HAP-1 (cell line): ENCODE measurements at regions not wholly inside any gene's neighbourhood (a gene's known extent, or its start where the extent isn't known, plus 50 kb on each side); places are given as distances from the start of the nearest gene placed in this dataset.

ENCODE experiments used
- DNase-seq, 2 experiments: peaks; one replicate each; pipeline ENCODE4 v3.0.0-alpha.2; 2016 to 2020; ENCODE audit warnings: low spot score in 2 of 2
- H3K27me3 ChIP-seq: fragments of 250-450 bp; sonication (Bioruptor Pico); 2 replicates; pipeline ENCODE4 v1.5.1; 2020; ENCODE audit warnings: low read depth, mild to moderate bottlenecking, moderate library complexity
- H3K36me3 ChIP-seq: fragments of 250-450 bp; sonication (Bioruptor Pico); replicated peaks from 2 replicates; pipeline ENCODE4 v1.5.1; 2020; ENCODE audit warnings: mild to moderate bottlenecking
- H3K4me1 ChIP-seq: fragments of 250-450 bp; sonication (Bioruptor Pico); 2 replicates; pipeline ENCODE4 v1.5.1; 2020; ENCODE audit warnings: mild to moderate bottlenecking
- H3K4me3 ChIP-seq: fragments of 250-450 bp; sonication (Bioruptor Pico); 2 replicates; pipeline ENCODE4 v1.5.1; 2020; ENCODE audit warnings: mild to moderate bottlenecking, moderate library complexity
- H3K9me3 ChIP-seq: fragments of 250-450 bp; sonication (Bioruptor Pico); 2 replicates; pipeline ENCODE4 v1.5.1; 2020; ENCODE audit warnings: mild to moderate bottlenecking, moderate library complexity
- in situ Hi-C: fragments of 300-500 bp; cut with MboI; formaldehyde crosslinking; loops from 3 replicates; pipeline ENCODE4 v1.14.3; 2020; ENCODE audit warnings: low sequenced_read_pairs, inconsistent platforms, mixed read lengths

DNA sequence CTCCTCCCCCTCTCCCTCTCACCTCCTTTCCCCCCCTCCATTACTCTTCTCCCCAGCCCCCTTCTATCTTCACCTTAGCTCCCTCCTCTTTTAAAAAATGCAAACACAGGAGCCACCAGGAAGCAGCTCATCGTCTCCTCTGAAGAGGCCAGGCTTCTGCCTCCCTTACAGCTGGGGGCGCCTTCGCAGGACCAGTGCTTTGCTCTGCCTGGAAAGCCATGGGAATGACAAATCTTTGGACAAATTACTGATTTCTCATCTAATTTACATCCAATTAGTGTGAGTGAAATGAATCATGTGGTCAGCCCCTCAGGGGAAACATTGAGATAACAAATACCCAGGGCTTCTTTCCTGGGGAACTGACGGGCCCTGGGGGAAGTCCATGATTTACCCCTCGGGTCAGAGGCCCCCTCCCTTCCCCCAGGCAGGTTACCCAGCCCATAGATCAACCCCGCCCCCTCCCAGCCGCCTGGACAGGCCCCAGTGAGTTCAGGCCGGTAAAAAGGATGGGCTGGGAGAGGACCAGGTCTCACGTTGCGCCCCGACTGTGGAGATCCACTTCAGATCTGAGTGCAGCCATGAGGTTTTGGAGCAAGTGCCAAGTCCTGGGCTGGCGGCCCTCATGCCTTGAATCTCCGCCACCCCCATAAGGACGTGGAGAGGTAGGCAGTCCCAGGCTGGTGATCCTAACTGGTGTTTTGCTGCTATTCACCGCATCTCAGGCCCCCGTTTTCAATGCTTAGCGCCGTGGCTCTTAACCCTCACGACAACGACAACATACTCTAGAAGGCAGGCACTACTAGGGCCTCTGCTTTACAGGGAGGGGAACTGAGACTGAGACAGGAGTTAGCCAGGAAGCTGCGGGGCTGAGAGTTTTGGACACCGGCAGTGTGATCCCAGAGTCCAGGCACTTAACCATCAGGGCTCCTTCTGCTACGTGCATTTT, 300.8 kb downstream of the RRAGC start:
- DNase-seq: no peak
- H3K4me1 ChIP-seq: no peaks in the 10 kb centered on the region
- no peaks in the 10 kb centered on the region for H3K9me3 ChIP-seq
- in situ Hi-C loops: no loop called here
- H3K4me3 ChIP-seq: no peak overlapping the region
- H3K36me3 ChIP-seq: no peaks in the 10 kb centered on the region
- H3K27me3 ChIP-seq: peaks cover 5% of the 10 kb centered on the region

DNA sequence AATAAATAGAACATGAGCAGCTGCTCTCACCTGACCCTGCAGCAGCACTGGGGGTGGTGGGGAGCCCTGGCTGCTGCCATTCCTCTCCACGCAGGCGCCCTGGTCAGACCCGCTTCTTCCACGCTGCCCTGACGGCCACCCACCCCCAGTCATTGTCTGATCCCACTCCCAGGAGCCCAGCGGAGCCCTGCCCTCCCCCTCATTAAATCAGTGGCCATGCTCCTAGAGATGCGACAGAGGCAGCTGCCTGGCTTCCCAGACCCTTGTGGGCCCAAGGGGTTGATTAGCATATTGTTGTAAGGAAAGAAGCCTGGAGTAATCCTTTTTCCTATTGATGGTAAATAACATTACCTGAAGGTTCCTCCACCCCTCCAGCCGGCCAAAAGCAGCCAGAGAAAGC, 301.5 kb downstream of the RRAGC start:
- Histone ChIP-seq H3K4me1 (no peaks in the 10 kb centered on the region), H3K36me3 (no peaks in the 10 kb centered on the region), H3K27me3 (no peaks in the 10 kb centered on the region; the same call in none of the 2 replicates), H3K4me3 (no peak overlapping the region), H3K9me3 (no peaks in the 10 kb centered on the region)
- in situ Hi-C loops: no loop called here
- no peak for DNase-seq

DNA sequence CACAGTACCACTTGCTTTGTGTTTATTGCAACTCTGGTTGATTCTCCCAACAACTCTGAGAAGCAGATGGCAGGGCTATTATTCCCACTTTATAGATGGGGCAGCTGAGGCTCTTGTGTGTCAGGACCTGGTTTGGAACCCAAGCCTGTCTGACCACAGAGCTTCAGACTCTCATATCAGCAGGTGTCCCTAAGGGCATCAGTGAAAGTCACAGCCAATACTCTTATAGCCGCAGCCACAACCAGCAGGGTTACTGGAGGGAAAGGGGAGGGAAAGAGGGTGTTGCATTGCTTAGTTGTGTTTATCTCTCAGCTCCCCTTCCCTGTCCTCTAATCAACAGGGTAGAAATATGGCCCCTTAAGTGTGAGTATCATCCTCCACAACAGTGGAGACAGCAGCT, 304.0 kb downstream of the RRAGC start:
- no peaks in the 10 kb centered on the region for H3K9me3 ChIP-seq
- peaks cover 5% of the 10 kb centered on the region; the same call in 1 of the 2 replicates for H3K27me3 ChIP-seq
- in situ Hi-C loops: no loop called here
- no peak overlapping the region for H3K4me3 ChIP-seq
- H3K36me3 ChIP-seq: no peaks in the 10 kb centered on the region
- H3K4me1 ChIP-seq: no peaks in the 10 kb centered on the region
- no peak for DNase-seq

DNA sequence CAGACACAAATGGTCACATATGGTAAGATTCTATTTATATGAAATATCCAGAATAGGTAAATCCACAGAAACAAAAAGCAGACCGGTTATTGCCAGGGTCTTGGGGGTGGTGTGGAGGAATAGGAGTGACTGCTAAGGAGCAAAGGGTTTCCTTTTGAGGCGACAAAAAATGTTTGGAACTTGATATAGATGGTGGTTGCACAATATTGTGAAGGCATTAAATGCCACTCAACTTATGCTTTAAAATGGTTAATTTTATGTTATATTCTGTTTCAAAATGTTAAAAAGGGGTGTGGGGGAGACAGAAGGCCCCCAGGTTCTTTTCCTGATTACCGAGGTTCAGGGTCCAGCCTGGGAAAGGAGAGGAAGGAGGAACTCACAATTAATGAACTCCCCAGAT, 304.4 kb downstream of the RRAGC start:
- Histone ChIP-seq H3K9me3 (no peaks in the 10 kb centered on the region), H3K36me3 (no peaks in the 10 kb centered on the region), H3K4me1 (no peaks in the 10 kb centered on the region), H3K4me3 (no peak overlapping the region), H3K27me3 (peaks cover 5% of the 10 kb centered on the region; the same call in 1 of the 2 replicates)
- in situ Hi-C loops: no loop called here
- DNase-seq: no peak

DNA sequence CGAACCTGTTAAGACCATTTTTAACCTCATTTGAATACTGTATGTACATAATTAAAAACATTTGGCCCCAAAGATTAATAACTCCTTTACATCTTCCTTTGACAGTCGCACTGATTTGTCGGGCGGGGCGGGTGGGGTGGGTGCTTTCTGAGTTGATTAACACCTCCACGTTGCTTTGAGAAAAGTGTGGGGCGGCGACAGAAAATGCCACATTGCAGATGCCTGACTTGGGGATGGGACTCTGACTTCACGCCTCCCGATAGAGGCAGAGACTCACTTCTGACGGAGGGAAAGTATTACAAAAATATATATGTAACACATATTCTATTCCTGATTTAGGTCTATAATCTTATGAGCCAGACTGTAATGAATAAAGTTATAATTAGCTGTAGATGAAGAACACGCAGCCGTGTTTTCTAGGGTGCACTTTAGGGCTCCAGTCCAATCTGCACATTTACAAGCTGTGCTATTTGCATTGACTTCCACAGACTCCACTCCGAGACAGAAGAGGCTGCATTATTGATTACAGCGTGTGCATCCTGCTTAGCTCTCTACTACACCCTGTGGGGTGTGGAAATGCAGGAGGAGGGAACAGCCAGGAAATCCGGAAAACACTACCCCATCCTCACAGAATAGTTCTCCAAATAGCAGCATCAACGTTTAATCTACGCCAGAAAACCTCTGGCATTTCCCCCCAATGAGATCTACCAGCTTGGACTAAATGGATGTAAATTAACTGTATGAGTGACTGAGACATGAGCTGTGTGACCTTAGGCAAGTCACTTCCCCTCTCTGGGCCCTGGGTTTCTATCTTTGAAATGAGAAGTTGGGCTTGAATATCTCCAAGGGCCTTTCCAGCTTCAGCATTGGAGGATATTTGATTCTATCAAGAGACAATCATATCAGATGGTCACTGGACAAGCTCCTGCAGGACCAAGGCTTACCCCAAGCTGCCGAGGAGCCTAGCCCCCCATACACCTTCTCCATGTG, 308.0 kb downstream of the RRAGC start:
- no peaks in the 10 kb centered on the region for H3K36me3 ChIP-seq
- peaks cover 5% of the 10 kb centered on the region; the same call in 1 of the 2 replicates for H3K27me3 ChIP-seq
- in situ Hi-C loops: no loop called here
- no peak overlapping the region for H3K4me3 ChIP-seq
- H3K4me1 ChIP-seq: no peaks in the 10 kb centered on the region
- no peak for DNase-seq
- H3K9me3 ChIP-seq: no peaks in the 10 kb centered on the region

DNA sequence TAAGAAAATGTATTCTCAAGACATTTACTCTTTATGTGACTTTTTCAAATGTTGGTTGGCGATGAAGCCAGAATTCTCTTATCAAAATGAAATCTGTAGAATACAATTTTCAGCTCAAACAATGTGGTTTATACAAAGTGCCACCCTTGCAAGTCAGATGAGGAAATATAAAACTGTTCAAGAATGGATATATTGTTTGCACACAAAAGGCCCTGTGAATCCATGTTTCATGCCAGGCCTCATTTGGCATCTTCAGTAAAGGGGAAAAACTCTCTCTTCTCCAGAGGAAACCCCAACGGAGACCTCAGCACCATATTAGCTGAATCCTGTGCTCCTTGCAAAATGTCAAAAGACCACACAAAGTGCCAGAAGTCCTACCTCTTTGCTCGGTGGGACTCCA, 310.4 kb downstream of the RRAGC start:
- Histone ChIP-seq H3K4me3 (no peak overlapping the region), H3K9me3 (no peaks in the 10 kb centered on the region), H3K27me3 (peaks cover 5% of the 10 kb centered on the region; the same call in 1 of the 2 replicates), H3K36me3 (no peaks in the 10 kb centered on the region), H3K4me1 (no peaks in the 10 kb centered on the region)
- no peak for DNase-seq
- in situ Hi-C loops: no loop called here

DNA sequence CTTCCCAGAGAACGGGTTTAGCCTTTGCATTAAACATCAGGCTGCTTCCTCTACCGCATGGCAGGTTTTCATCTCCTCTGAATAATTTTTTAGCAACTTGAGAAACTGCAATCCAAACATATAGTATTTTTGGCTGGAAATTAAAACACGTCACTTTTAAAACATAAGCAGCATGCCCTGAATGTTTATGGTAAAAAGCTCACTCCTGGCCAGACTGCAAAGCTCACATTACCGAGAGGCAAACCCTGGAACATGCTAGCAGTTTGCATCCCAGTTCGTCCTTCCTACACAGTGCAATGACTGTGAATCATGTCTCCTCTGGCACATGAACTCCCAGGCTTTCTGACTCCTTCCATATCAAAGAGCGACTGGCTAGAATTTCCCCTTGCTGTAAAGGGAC, 312.3 kb downstream of the RRAGC start:
- H3K4me1 ChIP-seq: no peaks in the 10 kb centered on the region
- DNase-seq: no peak
- H3K4me3 ChIP-seq: no peak overlapping the region
- H3K27me3 ChIP-seq: peaks cover under 1% of the 10 kb centered on the region; the same call in 1 of the 2 replicates
- in situ Hi-C loops: no loop called here
- H3K36me3 ChIP-seq: no peaks in the 10 kb centered on the region
- H3K9me3 ChIP-seq: no peaks in the 10 kb centered on the region

DNA sequence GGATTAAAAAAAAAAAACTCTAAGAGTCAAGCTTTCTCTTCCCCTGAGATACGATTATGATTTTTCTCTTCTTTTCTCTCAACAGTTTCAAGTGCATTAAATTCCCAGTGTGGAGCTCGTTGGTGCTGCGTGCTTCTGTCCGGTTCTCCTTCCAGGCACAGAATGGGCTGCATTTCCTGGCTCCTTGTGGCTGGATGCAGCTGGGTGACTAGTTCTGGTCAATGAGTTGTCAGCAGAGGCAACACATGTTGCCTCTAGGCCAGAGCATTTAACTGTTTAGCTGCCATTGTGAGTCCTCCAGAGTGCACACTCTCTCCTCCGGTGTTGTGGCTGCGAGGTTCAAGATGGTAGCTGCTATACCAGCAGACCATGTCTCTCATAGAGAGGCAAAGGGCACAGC, 312.9 kb downstream of the RRAGC start:
- Histone ChIP-seq H3K4me3 (no peak overlapping the region), H3K4me1 (no peaks in the 10 kb centered on the region), H3K36me3 (no peaks in the 10 kb centered on the region), H3K9me3 (no peaks in the 10 kb centered on the region), H3K27me3 (no peaks in the 10 kb centered on the region; the same call in 1 of the 2 replicates)
- DNase-seq: no peak
- in situ Hi-C loops: no loop called here

DNA sequence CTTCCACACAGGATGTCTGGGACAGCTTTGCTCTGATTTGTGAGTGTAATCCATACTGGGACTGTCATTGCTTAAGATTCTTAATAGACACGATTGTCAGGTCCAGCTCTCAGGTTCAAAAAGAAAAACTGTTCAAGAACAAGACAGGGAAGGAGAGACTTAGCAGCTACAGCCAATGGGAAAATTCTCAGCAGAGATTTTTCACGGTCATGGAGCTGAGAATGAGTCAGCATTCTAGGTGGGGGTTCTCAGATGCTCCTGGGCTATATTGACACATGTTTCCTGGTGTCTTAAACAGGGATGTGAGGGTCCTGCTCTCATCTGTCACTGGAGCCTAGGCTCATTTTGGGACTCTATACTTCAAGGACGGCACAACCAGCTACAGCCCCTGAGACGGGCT, 318.3 kb downstream of the RRAGC start:
- H3K9me3 ChIP-seq: no peaks in the 10 kb centered on the region
- no peak for DNase-seq
- no peaks in the 10 kb centered on the region; the same call in 1 of the 2 replicates for H3K27me3 ChIP-seq
- in situ Hi-C loops: no loop called here
- no peak overlapping the region for H3K4me3 ChIP-seq
- H3K4me1 ChIP-seq: 0 out of 2 replicates have a peak, but pooled peaks cover 4% of the 10 kb centered on the region
- no peaks in the 10 kb centered on the region for H3K36me3 ChIP-seq

DNA sequence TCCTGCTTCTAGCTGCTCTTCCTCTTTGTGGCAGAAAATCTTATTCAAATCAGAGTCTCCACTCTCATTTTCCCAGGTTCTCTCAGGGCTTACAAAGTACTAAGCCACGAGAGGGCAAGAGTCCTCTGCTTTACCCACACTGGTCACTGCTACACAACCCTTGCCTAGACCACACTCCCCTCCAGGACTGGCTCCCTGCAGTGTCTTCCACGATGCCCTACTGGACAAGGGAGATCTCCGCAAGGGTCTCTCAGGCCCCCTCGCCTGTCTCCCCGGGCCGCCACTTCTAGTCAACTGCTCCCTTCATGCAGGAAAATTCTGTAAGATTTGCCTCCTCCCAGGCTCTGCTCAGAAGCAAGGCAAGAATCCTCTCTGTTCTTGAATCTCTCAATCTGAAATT, 319.6 kb downstream of the RRAGC start:
- DNase-seq: no peak
- Histone ChIP-seq H3K27me3 (no peaks in the 10 kb centered on the region), H3K4me3 (no peak overlapping the region), H3K4me1 (0 out of 2 replicates have a peak, but pooled peaks cover 4% of the 10 kb centered on the region), H3K9me3 (no peaks in the 10 kb centered on the region), H3K36me3 (no peaks in the 10 kb centered on the region)
- in situ Hi-C loops: no loop called here

DNA sequence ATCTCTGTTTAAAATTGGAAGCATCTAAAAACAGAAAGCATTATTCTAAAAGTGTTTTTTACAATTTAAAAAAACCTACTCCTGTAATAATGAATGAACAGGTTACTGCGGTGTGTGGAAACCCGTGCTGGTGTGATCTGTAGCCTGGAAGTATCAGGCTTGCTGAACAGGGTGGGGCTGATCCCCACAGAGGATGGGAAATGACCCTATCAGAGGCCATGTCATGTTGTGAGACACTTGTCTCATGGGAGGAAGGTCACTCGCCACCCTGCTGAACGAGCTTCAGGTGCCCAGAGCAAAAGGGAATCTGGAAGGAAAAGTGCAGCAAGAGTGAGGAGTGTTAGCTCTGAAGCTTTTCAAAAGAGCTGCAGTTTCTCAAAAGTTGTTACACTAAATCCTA, 320.7 kb downstream of the RRAGC start:
- in situ Hi-C loops: no loop called here
- Histone ChIP-seq H3K4me1 (0 out of 2 replicates have a peak, but pooled peaks cover 4% of the 10 kb centered on the region), H3K36me3 (no peaks in the 10 kb centered on the region), H3K27me3 (peaks cover 1% of the 10 kb centered on the region), H3K9me3 (no peaks in the 10 kb centered on the region), H3K4me3 (no peak overlapping the region)
- DNase-seq: no peak

DNA sequence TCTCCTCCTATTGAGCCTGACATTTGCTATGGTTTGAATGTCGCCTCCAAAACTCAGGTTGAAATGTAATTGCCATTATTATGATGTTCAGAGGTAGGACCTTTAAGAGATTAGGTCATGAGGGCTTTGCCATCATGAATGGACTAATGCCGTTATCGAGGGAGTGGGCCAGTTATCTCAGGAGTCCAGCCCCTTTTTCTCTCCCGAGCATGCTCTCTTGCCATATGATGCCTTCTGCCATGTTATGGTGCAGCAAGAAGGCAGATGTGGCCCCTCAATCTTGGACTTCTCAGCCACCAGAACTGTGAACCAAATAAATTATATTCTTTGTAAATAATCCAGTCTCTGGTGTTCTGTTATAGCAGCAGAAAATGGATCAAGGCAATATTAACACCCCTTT, 323.5 kb downstream of the RRAGC start:
- Histone ChIP-seq H3K4me3 (no peak overlapping the region), H3K9me3 (no peaks in the 10 kb centered on the region), H3K36me3 (no peaks in the 10 kb centered on the region), H3K4me1 (0 out of 2 replicates have a peak, but pooled peaks cover 4% of the 10 kb centered on the region), H3K27me3 (peaks cover 6% of the 10 kb centered on the region)
- no peak for DNase-seq
- in situ Hi-C loops: no loop called here

DNA sequence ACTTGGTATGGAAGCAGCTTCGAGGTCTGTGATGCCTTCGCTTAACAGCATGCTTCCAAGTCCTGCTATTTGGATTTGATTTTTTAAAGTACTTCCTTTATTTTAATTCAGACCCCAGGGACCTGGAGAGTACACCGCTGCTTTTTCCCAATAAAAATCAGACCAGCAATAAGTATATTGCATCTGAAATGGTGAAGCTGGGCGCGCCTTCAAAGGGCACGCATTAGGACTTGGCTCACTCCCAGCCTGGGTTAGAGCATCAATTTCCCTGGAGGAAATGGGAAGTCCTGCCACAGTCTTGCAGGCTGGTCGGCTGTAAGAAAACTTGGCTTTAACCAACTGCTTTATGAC, 325.1 kb downstream of the RRAGC start:
- peaks cover 6% of the 10 kb centered on the region for H3K27me3 ChIP-seq
- no peaks in the 10 kb centered on the region for H3K9me3 ChIP-seq
- H3K4me3 ChIP-seq: no peak overlapping the region
- no peak for DNase-seq
- H3K36me3 ChIP-seq: no peaks in the 10 kb centered on the region
- no peaks in the 10 kb centered on the region for H3K4me1 ChIP-seq
- in situ Hi-C loops: no loop called here
